H9 (cell line): ENCODE measurements at regions not wholly inside any gene's neighbourhood (a gene's known extent, or its start where the extent isn't known, plus 50 kb on each side); places are given as distances from the start of the nearest gene placed in this dataset.

ENCODE experiments used
- DNase-seq: peaks from one replicate; pipeline ENCODE4 v3.0.0-alpha.2; 2017
- H2AFZ ChIP-seq: one replicate; pipeline ENCODE4 v1.6.1; 2013; ENCODE audit warnings: mild to moderate bottlenecking, low read length, control low read depth, moderate library complexity
- H2AK5ac ChIP-seq: 2 replicates; pipeline ENCODE4 v1.6.1; 2013; ENCODE audit warnings: low read length, control low read depth, mixed read lengths; ENCODE audit not compliant: insufficient read length
- H2BK120ac ChIP-seq: one replicate; pipeline ENCODE4 v1.6.1; 2013; ENCODE audit warnings: low read depth, mild to moderate bottlenecking, low read length, control low read depth, inconsistent platforms; ENCODE audit not compliant: poor library complexity, severe bottlenecking
- H2BK12ac ChIP-seq: 2 replicates; pipeline ENCODE4 v1.6.1; 2013; ENCODE audit warnings: low read length, control low read depth, mixed read lengths, low read depth; ENCODE audit not compliant: insufficient read length
- H2BK15ac ChIP-seq: 2 replicates; pipeline ENCODE4 v1.6.1; 2013; ENCODE audit warnings: low read depth, low read length, control low read depth
- H2BK20ac ChIP-seq: one replicate; pipeline ENCODE4 v1.6.1; 2013; ENCODE audit warnings: low read depth, mild to moderate bottlenecking, low read length, control low read depth, inconsistent platforms; ENCODE audit not compliant: poor library complexity, severe bottlenecking
- H2BK5ac ChIP-seq: 2 replicates; pipeline ENCODE4 v1.6.1; 2013; ENCODE audit warnings: low read length, control low read depth, mixed read lengths; ENCODE audit not compliant: insufficient read length
- H3K14ac ChIP-seq: 2 replicates; pipeline ENCODE4 v1.6.1; 2013; ENCODE audit warnings: low read length, control low read depth; ENCODE audit not compliant: insufficient read depth
- H3K18ac ChIP-seq: 2 replicates; pipeline ENCODE4 v1.6.1; 2013; ENCODE audit warnings: low read depth, mild to moderate bottlenecking, mixed read lengths, low read length, control low read depth; ENCODE audit not compliant: insufficient read length
- H3K23ac ChIP-seq: 2 replicates; pipeline ENCODE4 v1.6.1; 2013; ENCODE audit warnings: low read length, control low read depth, mixed read lengths, low read depth; ENCODE audit not compliant: insufficient read length
- H3K23me2 ChIP-seq: 2 replicates; pipeline ENCODE4 v1.6.1; 2013; ENCODE audit warnings: low read depth, mild to moderate bottlenecking, mixed read lengths, low read length, control low read depth; ENCODE audit not compliant: insufficient read length, poor library complexity, severe bottlenecking
- H3K27ac ChIP-seq: 2 replicates; pipeline ENCODE4 v1.5.1; 2013; ENCODE audit warnings: low read length, control low read depth, mixed read lengths, low read depth; ENCODE audit not compliant: insufficient read length
- H3K27me3 ChIP-seq: 2 replicates; pipeline ENCODE4 v1.6.1; 2013; ENCODE audit warnings: low read length, control low read depth, inconsistent platforms; ENCODE audit not compliant: insufficient read depth
- H3K4ac ChIP-seq: 2 replicates; pipeline ENCODE4 v1.6.1; 2013; ENCODE audit warnings: low read depth, mild to moderate bottlenecking, control low read depth, inconsistent platforms, low read length, moderate library complexity
- H3K4me1 ChIP-seq: 2 replicates; pipeline ENCODE4 v1.6.1; 2013; ENCODE audit warnings: low read length, control low read depth, inconsistent platforms; ENCODE audit not compliant: insufficient read depth
- H3K4me2 ChIP-seq: 2 replicates; pipeline ENCODE4 v1.6.1; 2013; ENCODE audit warnings: low read length, control low read depth, mixed read lengths; ENCODE audit not compliant: insufficient read length, insufficient read depth
- H3K56ac ChIP-seq: 2 replicates; pipeline ENCODE4 v1.6.1; 2013; ENCODE audit warnings: low read depth, mild to moderate bottlenecking, mixed read lengths, low read length, control low read depth; ENCODE audit not compliant: insufficient read length
- H3K79me1 ChIP-seq: 2 replicates; pipeline ENCODE4 v1.6.1; 2013; ENCODE audit warnings: low read depth, mild to moderate bottlenecking, moderate library complexity, low read length, control low read depth, inconsistent platforms; ENCODE audit not compliant: insufficient read depth, poor library complexity, severe bottlenecking
- H3K79me2 ChIP-seq: 2 replicates; pipeline ENCODE4 v1.6.1; 2013; ENCODE audit warnings: low read length, control low read depth, inconsistent platforms; ENCODE audit not compliant: insufficient read depth
- H3K9ac ChIP-seq: 2 replicates; pipeline ENCODE4 v1.6.1; 2013; ENCODE audit warnings: low read length, control low read depth, mixed read lengths; ENCODE audit not compliant: insufficient read length; ENCODE audit errors: extremely low read depth
- H3K9me3 ChIP-seq: one replicate; pipeline ENCODE4 v1.6.1; 2013; ENCODE audit warnings: low read depth, low read length, inconsistent platforms; ENCODE audit not compliant: control insufficient read depth
- H3T11ph ChIP-seq: one replicate; pipeline ENCODE4 v1.6.1; 2013; ENCODE audit warnings: mild to moderate bottlenecking, low read length, control low read depth, inconsistent platforms
- H4K20me1 ChIP-seq: one replicate; pipeline ENCODE4 v1.6.1; 2013; ENCODE audit not compliant: control insufficient read depth, insufficient read length, insufficient read depth
- H4K5ac ChIP-seq: 2 replicates; pipeline ENCODE4 v1.6.1; 2013; ENCODE audit warnings: low read depth, mild to moderate bottlenecking, mixed read lengths, low read length, control low read depth; ENCODE audit not compliant: insufficient read length
- H4K8ac ChIP-seq: replicated peaks from 2 replicates; pipeline ENCODE4 v1.6.1; 2013; ENCODE audit warnings: low read length, control low read depth, mixed read lengths, low read depth; ENCODE audit not compliant: insufficient read length
- H4K91ac ChIP-seq: 2 replicates; pipeline ENCODE4 v1.6.1; 2013; ENCODE audit warnings: low read depth, mild to moderate bottlenecking, moderate library complexity, mixed read lengths, low read length, control low read depth; ENCODE audit not compliant: insufficient read length
- H3K27ac Mint-ChIP-seq, 3 experiments: 2 replicates in 2 of 3; 3 replicates in 1 of 3; pipeline ENCODE4 v1.8.0; 2020 to 2021; ENCODE audit warnings: mixed read lengths in 3 of 3, mild to moderate bottlenecking in 1 of 3, moderate library complexity in 1 of 3
- H3K27me3 Mint-ChIP-seq: 2 replicates; pipeline ENCODE4 v1.8.0; 2021; ENCODE audit warnings: low read depth, mild to moderate bottlenecking, moderate library complexity, mixed read lengths
- H3K36me3 Mint-ChIP-seq, 3 experiments: 2 replicates in 2 of 3; 3 replicates in 1 of 3; pipeline ENCODE4 v1.8.0; 2020 to 2021; ENCODE audit warnings: low read depth in 3 of 3, mixed read lengths in 3 of 3; ENCODE audit not compliant: insufficient read depth in 1 of 3
- H3K4me1 Mint-ChIP-seq, 2 experiments: 2 replicates each; pipeline ENCODE4 v1.8.0; 2020; ENCODE audit warnings: mixed read lengths in 2 of 2
- H3K4me3 Mint-ChIP-seq, 2 experiments: 2 replicates in 1 of 2; 3 replicates in 1 of 2; pipeline ENCODE4 v1.8.0; 2020 to 2021; ENCODE audit warnings: mild to moderate bottlenecking in 2 of 2, mixed read lengths in 2 of 2, moderate library complexity in 1 of 2
- H3K9me3 Mint-ChIP-seq, 2 experiments: 2 replicates in 1 of 2; 3 replicates in 1 of 2; pipeline ENCODE4 v1.8.0; 2020; ENCODE audit warnings: mild to moderate bottlenecking in 2 of 2, mixed read lengths in 2 of 2, moderate library complexity in 1 of 2
- CTCF ChIP-seq: fragments of 200-600 bp; sonication (generic); conservative IDR thresholded peaks from 3 replicates; pipeline ENCODE4 v1.8.0; 2021; ENCODE audit warnings: antibody characterized with exemption, mild to moderate bottlenecking
- whole genome bisulfite sequencing: extraction: QIAGEN DNeasy Blood & Tissue Kit; methylation state at CpG from one replicate; pipeline ENCODE4 v1.1.7; 2013; ENCODE audit warnings: missing lambda C conversion rate, low lambda C conversion rate, mixed read lengths; ENCODE audit not compliant: insufficient read length; ENCODE audit errors: extremely low coverage; 5-methylcytosine and 5-hydroxymethylcytosine counted together

- no peak overlapping the region for H3K14ac ChIP-seq
- no peak overlapping the region for H3K4me2 ChIP-seq
- Mint-ChIP-seq H3K27ac (no peak overlapping the region), H3K9me3 (peaks cover 10 to 18% of the 10 kb centered on the region in 2 experiments), H3K4me3 (no peak overlapping the region), H3K27me3 (no peaks in the 10 kb centered on the region), H3K4me1 (no peaks in the 10 kb centered on the region), H3K36me3 (peaks cover 7 to 11% (median 9%) of the 10 kb centered on the region in 3 experiments; a peak in 6 of 7 replicates)
- WGBS: no CpG with 5 or more reads among the region's 5 CpGs
- H3K56ac ChIP-seq: no peak overlapping the region
- no peak overlapping the region for H3K4ac ChIP-seq
- H3K9ac ChIP-seq: no peak overlapping the region
- H3K79me2 ChIP-seq: no peaks in the 10 kb centered on the region
- no peak overlapping the region for H4K5ac ChIP-seq
- H2BK5ac ChIP-seq: no peak overlapping the region
- no peak overlapping the region for H3K18ac ChIP-seq
- H3K79me1 ChIP-seq: no peaks in the 10 kb centered on the region
- no peak overlapping the region for H4K8ac ChIP-seq
- H2AK5ac ChIP-seq: no peak overlapping the region
- no peaks in the 10 kb centered on the region for H3K27me3 ChIP-seq
- H2BK15ac ChIP-seq: no peak overlapping the region
- no peak for DNase-seq
- no peaks in the 10 kb centered on the region for H3K23me2 ChIP-seq
- TF ChIP-seq CTCF: no peak
- no peak overlapping the region for H2BK120ac ChIP-seq
- no peak overlapping the region for H2BK20ac ChIP-seq
- H4K91ac ChIP-seq: no peak overlapping the region
- no peak overlapping the region for H3T11ph ChIP-seq
- no peaks in the 10 kb centered on the region for H3K4me1 ChIP-seq
- no peak overlapping the region for H2AFZ ChIP-seq
- no peaks in the 10 kb centered on the region for H4K20me1 ChIP-seq
- peaks cover 6% of the 10 kb centered on the region for H3K9me3 ChIP-seq
- H3K23ac ChIP-seq: no peak overlapping the region
- no peak overlapping the region for H3K27ac ChIP-seq
- no peak overlapping the region for H2BK12ac ChIP-seq
These were observed 731.7 kb upstream of the MIR17HG start for GRCh38 chr13:90615767-90616166.
